B cell (primary cell): ENCODE measurements at regions not wholly inside any gene's neighbourhood (a gene's known extent, or its start where the extent isn't known, plus 50 kb on each side); places are given as distances from the start of the nearest gene placed in this dataset.

Source experiments
- ATAC-seq: fragments of 200-7000 bp; cut with Tn5 transposase; one replicate; pipeline ENCODE4 v1.10.0; 2021; ENCODE audit warnings: low read depth, mild to moderate bottlenecking, moderate number of reproducible peaks, moderate library complexity
- CTCF ChIA-PET: fragments of 350-600 bp; sonication (Branson Sonifier 250); formaldehyde crosslinking; loops from one replicate; lab custom pipeline; 2021; ENCODE audit warnings: antibody characterized with exemption, inconsistent platforms; lab: Charles Lee
- POLR2A ChIA-PET: fragments of 350-600 bp; sonication (Branson Sonifier 250); formaldehyde crosslinking; loops from one replicate; lab custom pipeline; 2021; ENCODE audit warnings: antibody characterized with exemption; lab: Charles Lee
- DNase-seq: peaks from one replicate; pipeline ENCODE4 v3.0.0; 2013
- H2AFZ ChIP-seq: 2 replicates; pipeline ENCODE4 v1.6.1; 2012; ENCODE audit warnings: mild to moderate bottlenecking, low read depth, low read length; ENCODE audit not compliant: insufficient read depth, poor library complexity, severe bottlenecking
- H3K27ac ChIP-seq, 2 donors: 1 replicate in 1 of 2; 2 replicates in 1 of 2; pipeline ENCODE4 v1.5.1; 2012 to 2013; ENCODE audit warnings: low read length in 2 of 2, mild to moderate bottlenecking in 2 of 2, moderate library complexity in 1 of 2
- H3K27me3 ChIP-seq, 4 experiments: fragments of 200-600 bp in 1 of 4; sonication (generic) in 1 of 4; replicated peaks in 1 of 4; 1 replicate in 2 of 4; 2 replicates in 2 of 4; pipeline versions ENCODE4 v1.6.1 to v1.7.0; 2013 to 2016; ENCODE audit warnings: low read length in 3 of 4, mild to moderate bottlenecking in 2 of 4, mixed read lengths in 1 of 4, moderate library complexity in 1 of 4; ENCODE audit not compliant: insufficient read depth in 4 of 4, control insufficient read depth in 3 of 4; ENCODE audit errors: control extremely low read depth in 1 of 4
- H3K36me3 ChIP-seq, 2 experiments: replicated peaks in 1 of 2; 1 replicate in 1 of 2; 2 replicates in 1 of 2; pipeline versions ENCODE4 v1.6.1 to v1.7.1; 2013; ENCODE audit warnings: low read length in 1 of 2; ENCODE audit not compliant: insufficient read depth in 2 of 2, control insufficient read depth in 1 of 2; ENCODE audit errors: control extremely low read depth in 1 of 2, extremely low read depth in 1 of 2
- H3K4me1 ChIP-seq, 2 donors: fragments of 200-600 bp in 1 of 2; sonication (generic) in 1 of 2; 1 replicate in 1 of 2; 2 replicates in 1 of 2; pipeline versions ENCODE4 v1.5.1 to v1.6.1; 2013 to 2017; ENCODE audit warnings: low read length in 2 of 2; ENCODE audit not compliant: control insufficient read depth in 2 of 2, insufficient read depth in 2 of 2
- H3K4me2 ChIP-seq: replicated peaks from 2 replicates; pipeline ENCODE3; 2012; ENCODE audit warnings: mild to moderate bottlenecking, low read depth, low read length; ENCODE audit not compliant: poor library complexity, severe bottlenecking
- H3K4me3 ChIP-seq, 5 experiments: fragments of 200-600 bp in 1 of 5; sonication (generic) in 1 of 5; 1 replicate in 3 of 5; 2 replicates in 2 of 5; pipeline versions ENCODE4 v1.5.1 to v1.7.0; 2011 to 2016; ENCODE audit warnings: low read length in 4 of 5, mild to moderate bottlenecking in 4 of 5, low read depth in 2 of 5, control low read depth in 1 of 5, moderate library complexity in 1 of 5; ENCODE audit not compliant: insufficient read depth in 1 of 5; ENCODE audit errors: control extremely low read depth in 1 of 5, extremely low read depth in 1 of 5
- H3K79me2 ChIP-seq: fragments of 200-600 bp; sonication (generic); one replicate; pipeline ENCODE4 v1.6.0; 2016; ENCODE audit warnings: low read length; ENCODE audit not compliant: control insufficient read depth, insufficient read depth
- H3K9ac ChIP-seq: fragments of 200-600 bp; sonication (generic); 2 replicates; pipeline ENCODE4 v1.6.1; 2017; ENCODE audit warnings: mild to moderate bottlenecking, low read length, moderate library complexity
- H3K9me3 ChIP-seq, 3 donors: one replicate each; pipeline versions ENCODE4 v1.6.1 to v1.7.1; 2013; ENCODE audit warnings: low read length in 2 of 3; ENCODE audit not compliant: control insufficient read depth in 2 of 3, insufficient read depth in 1 of 3; ENCODE audit errors: control extremely low read depth in 1 of 3
- H4K20me1 ChIP-seq: 2 replicates; pipeline ENCODE4 v1.6.0; 2012; ENCODE audit warnings: mild to moderate bottlenecking, low read length; ENCODE audit not compliant: insufficient read depth, control insufficient read depth, poor library complexity, severe bottlenecking
- H3K27ac Mint-ChIP-seq: one replicate; pipeline ENCODE4 v1.8.0; 2021; ENCODE audit warnings: mixed read lengths
- H3K27me3 Mint-ChIP-seq: one replicate; pipeline ENCODE4 v1.8.0; 2021; ENCODE audit warnings: mixed read lengths
- H3K4me1 Mint-ChIP-seq: one replicate; pipeline ENCODE4 v1.8.0; 2021; ENCODE audit warnings: mixed read lengths
- H3K4me3 Mint-ChIP-seq: one replicate; pipeline ENCODE4 v1.8.0; 2021; ENCODE audit warnings: mixed read lengths
- H3K9me3 Mint-ChIP-seq: one replicate; pipeline ENCODE4 v1.8.0; 2022; ENCODE audit warnings: mixed read lengths; ENCODE audit not compliant: insufficient read depth
- CTCF ChIP-seq: fragments of 200-600 bp; IDR thresholded peaks from one replicate; pipeline ENCODE4 v1.8.0; 2022; ENCODE audit warnings: antibody characterized with exemption, mild to moderate bottlenecking
- EZH2 ChIP-seq: IDR thresholded peaks from 2 replicates; pipeline ENCODE4 v1.6.1; 2012; ENCODE audit warnings: borderline replicate concordance, low read depth, mild to moderate bottlenecking, moderate library complexity, low read length; ENCODE audit not compliant: insufficient read depth, poor library complexity, severe bottlenecking
- WGBS: methylation state at CpG from one replicate; pipeline ENCODE4 v1.1.5; 2013; ENCODE audit warnings: missing lambda C conversion rate; ENCODE audit not compliant: insufficient coverage; 5-methylcytosine and 5-hydroxymethylcytosine counted together
- intact Hi-C: fragments of 100-400 bp; cut with micrococcal nuclease; formaldehyde crosslinking; loops from one replicate; pipeline ENCODE4 v1.10.0; 2022

- no peak overlapping the region for H3K4me2 ChIP-seq
- Mint-ChIP-seq H3K27me3 (no peaks in the 10 kb centered on the region), H3K4me1 (no peaks in the 10 kb centered on the region), H3K27ac (no peak overlapping the region), H3K9me3 (peaks cover 3% of the 10 kb centered on the region), H3K4me3 (no peak overlapping the region)
- no peak overlapping the region for H3K27ac ChIP-seq
- no peak for DNase-seq
- no peaks in the 10 kb centered on the region for H3K27me3 ChIP-seq
- no CpG with 5 or more reads among the region's 2 CpGs for WGBS
- ATAC-seq = no peak
- CTCF ChIA-PET = no interaction called here
- H2AFZ ChIP-seq = no peak overlapping the region
- no peaks in the 10 kb centered on the region for H4K20me1 ChIP-seq
- TF ChIP-seq CTCF = no peak
- TF ChIP-seq EZH2 = no peak
- POLR2A ChIA-PET = no interaction called here
- H3K4me3 ChIP-seq = no peak overlapping the region
- intact Hi-C loops = no loop called here
- H3K36me3 ChIP-seq = no peaks in the 10 kb centered on the region
- H3K9ac ChIP-seq = no peak overlapping the region
- H3K79me2 ChIP-seq = no peaks in the 10 kb centered on the region
- H3K9me3 ChIP-seq = no peaks in the 10 kb centered on the region
- no peaks in the 10 kb centered on the region for H3K4me1 ChIP-seq
Measured at GRCh38 chr20:39983183-39983582, 705.9 kb downstream of the MAFB start.

GRCh38 chr20:39974966-39975501, 714.0 kb downstream of the MAFB start:
- H4K20me1 ChIP-seq = no peaks in the 10 kb centered on the region
- Mint-ChIP-seq H3K4me3 (no peak overlapping the region), H3K9me3 (no peaks in the 10 kb centered on the region), H3K4me1 (no peaks in the 10 kb centered on the region), H3K27me3 (no peaks in the 10 kb centered on the region), H3K27ac (no peak overlapping the region)
- ChIA-PET POLR2A (no interaction called here), CTCF (no interaction called here)
- DNase-seq = no peak
- intact Hi-C loops = no loop called here
- no peak for ATAC-seq
- H3K27me3 ChIP-seq = no peaks in the 10 kb centered on the region
- no peaks in the 10 kb centered on the region for H3K79me2 ChIP-seq
- H3K36me3 ChIP-seq = no peaks in the 10 kb centered on the region
- WGBS = 95% methylated on average over 5 of the region's 6 CpGs
- H3K4me1 ChIP-seq = no peaks in the 10 kb centered on the region
- no peak overlapping the region for H3K4me3 ChIP-seq
- TF ChIP-seq CTCF (no peak), EZH2 (no peak)
- no peak overlapping the region for H3K27ac ChIP-seq
- H2AFZ ChIP-seq = no peak overlapping the region
- H3K9ac ChIP-seq = no peak overlapping the region
- peaks cover 0 to 6% (median 0%) of the 10 kb centered on the region in 3 donors for H3K9me3 ChIP-seq
- H3K4me2 ChIP-seq = no peak overlapping the region
